Left forelimb (tissue), 1 donor: ENCODE measurements at regions not wholly inside any gene's neighbourhood (a gene's known extent, or its start where the extent isn't known, plus 50 kb on each side); places are given as distances from the start of the nearest gene placed in this dataset.
"Not testable (repeated sequence)": the region's sequence is repeated elsewhere in the genome, so short reads cannot be mapped to it uniquely, and the experiment has no call there.

Experiments used
- DNase-seq: peaks from one replicate; pipeline ENCODE4 v3.0.0-alpha.2; 2018; ENCODE audit warnings: low spot score

DNA sequence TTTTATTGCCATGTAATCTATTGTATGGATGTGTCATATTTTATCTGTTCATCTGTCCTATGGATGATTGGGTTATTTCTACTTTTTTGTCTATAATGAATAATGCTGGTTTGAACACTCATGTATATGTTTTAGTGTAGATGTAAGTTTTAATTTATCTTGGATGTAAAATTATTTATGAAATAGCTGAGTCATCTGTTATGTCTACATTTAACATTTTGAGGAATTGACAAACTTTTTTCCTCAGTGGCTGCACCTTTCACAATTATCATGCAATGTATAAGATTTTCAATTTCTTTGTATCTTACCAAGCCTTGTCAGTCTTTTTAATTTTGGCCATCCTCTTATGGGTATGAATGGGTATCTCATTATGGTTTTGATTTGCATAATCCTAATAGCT lies 666.4 kb downstream of the DIPK2A start:
- no peak for DNase-seq

DNA sequence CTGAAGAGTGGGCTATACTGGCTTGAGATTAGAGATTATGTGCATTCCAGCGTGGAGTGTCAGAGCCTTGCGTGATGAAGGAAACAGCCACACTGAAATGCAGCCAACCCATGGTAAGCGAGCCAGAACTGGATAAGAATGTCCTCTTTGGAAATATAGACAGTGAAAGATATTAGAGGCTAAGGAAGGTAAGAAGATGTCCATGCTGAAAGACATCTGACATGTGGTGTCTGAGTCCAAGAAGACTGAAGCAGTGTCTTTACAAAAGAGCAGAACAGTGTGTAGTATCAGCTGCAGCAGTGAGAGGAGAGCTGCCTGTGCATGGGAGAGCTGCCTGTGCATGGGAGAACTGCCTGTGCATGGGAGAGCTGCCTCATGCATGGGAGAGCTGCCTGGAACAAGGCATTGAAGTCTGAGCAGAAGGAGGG lies 672.2 kb downstream of the DIPK2A start:
- DNase-seq, result peak; percentile 64

DNA sequence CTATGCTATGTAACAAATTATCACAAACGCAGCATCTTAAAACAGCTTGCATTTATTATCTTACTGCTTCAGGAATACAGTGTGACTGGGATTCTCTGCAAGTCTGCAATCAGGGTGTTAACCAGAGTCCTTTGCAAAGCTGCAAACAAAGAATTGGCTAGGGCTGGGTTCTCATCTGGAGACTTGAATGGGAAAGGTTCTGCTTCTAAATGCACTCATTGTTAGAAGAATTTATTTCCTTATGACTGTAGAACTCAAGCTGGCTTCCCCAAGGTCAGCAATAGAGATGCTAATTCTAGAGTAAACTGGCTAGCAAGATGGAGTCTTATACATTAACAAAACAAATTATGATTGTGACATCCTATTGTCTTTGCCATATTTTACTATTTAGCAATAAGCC lies 673.7 kb downstream of the DIPK2A start:
- no peak for DNase-seq

DNA sequence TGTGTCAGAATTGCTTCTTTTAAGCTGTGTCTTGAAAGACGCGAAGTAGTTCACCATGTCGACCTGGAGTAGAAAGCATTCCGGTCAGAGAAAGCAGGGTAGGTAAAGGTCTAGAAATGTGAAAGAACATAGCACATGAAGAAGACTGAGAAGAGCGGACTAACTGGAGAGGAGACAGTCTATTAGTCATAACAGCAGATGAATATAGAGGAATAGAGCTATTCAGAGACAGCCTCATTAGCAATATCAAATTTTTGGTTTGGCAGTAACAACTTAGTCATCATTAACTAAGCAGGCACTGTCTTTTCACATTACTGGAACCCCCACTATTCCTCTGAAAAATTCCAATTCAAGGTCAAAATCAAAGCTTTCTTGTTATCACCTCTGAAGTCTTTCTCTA lies 678.8 kb downstream of the DIPK2A start:
- no peak for DNase-seq

DNA sequence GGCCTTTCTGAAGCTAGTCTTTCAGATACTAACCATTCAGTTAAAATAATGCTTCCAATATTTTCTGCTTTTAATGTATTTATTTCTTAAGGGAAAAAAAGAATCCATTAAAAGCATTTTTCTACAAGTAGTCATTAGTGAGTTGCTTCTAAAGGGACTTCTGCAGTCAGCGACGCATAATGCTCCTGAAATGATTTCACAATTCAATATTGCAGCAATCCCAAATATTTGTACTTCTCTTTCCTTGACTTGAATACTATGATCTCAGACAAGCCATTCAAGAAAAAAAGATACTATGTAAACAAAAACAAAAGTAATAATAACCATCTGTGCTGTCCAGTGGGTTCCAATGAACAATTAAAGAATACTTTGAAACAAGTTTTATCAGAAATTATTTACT lies 681.0 kb downstream of the DIPK2A start:
- no peak for DNase-seq

DNA sequence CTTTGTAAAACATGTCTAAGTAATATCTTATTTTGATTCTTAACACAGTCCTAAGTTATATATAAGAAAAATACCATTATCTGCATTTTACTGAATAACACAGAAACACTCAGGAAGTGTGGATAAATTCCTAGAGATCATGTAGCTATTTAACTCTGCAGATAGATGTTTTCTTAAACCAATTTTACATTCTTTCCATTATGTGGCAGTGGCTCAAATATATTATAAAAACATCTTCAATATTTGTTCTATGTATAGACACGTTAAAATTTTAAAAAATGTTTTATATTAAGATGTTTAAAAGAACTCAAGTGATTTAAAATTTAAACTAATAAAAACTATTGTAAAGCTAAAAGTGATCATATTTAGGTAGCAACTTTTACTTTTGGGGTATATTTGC lies 683.8 kb downstream of the DIPK2A start:
- no peak for DNase-seq

DNA sequence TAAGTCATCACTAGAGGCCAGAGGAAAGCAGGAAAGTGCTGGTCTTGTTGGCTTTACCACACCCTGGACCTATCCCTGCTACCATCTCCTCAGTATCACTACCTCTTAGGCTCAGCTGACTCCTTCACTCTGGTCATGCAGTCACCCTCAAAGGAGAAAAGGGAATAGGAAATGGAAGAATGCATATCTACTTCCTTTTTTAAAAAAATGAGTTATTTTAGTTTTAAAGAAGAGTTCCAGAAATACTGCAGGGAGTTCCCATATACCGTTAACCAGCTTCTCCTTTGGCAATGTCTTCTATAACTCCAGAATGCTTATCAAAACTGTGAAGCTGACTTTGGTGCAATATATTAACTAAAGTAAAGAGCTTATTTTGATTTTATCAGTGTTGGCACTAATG lies 688.6 kb downstream of the DIPK2A start:
- DNase-seq, result no peak

DNA sequence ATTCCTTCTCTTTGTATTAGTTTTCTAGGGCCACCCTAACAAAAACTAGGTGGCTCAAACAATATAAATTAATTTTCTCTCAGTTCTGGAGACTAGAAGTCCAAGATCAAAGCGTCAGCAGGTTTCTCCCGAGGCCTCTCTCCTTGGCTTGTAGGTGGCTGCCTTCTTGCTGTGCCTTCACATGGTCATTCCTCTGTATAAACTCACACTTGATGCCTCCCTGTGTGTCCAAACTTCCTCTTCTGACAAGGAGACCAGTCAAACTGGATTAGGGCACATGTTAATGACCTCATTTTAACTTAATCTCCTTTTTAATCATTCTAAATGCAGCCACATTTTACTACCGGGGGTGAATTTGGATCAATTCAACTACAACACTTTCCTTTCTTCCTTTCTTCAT lies 691.1 kb downstream of the DIPK2A start:
- no peak for DNase-seq

DNA sequence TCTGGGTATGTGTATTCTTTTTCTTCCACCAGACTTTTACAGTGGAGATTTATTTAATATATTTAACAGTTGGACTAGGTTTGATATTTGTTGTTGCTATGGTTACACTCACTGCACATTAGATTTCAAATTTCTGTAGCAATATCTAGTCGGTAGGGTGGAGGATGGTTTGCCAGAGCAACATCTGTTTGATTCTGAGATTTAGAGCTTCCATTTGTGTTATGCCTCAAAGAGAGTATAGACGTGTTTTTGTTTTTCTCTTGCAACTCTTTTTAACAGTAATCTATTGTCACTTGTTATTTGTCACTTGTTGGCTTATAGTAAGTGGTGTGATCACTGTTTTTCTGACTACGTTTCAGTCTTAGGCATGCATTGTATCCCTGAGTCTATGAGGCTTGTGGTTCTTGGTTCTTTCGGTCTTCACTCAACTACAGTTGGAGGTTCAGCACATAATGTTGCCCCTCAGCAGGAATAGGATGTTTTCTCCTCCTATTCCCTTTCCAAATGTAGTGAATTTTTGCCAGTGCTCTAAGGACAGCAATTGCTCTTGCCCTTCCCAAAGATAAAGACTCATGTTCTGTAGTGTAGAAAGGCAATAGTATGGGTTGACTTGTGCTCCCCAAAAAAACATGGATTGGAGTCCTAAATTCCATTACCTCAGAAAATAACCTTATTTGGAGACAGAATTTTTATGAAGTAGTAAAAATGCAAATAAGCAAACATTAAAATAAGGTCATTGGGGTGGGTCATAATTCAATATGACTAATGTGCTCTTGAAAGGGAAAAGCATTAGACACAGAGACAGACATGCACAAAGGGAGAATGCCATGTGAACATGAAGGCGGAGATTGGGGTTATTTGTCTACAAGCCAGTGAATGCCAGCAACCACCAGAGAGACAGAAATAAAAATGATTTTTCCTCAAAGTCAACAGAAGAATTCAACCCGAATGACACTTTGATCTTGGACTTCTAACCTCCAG lies 692.1 kb downstream of the DIPK2A start:
- DNase-seq, result no peak

DNA sequence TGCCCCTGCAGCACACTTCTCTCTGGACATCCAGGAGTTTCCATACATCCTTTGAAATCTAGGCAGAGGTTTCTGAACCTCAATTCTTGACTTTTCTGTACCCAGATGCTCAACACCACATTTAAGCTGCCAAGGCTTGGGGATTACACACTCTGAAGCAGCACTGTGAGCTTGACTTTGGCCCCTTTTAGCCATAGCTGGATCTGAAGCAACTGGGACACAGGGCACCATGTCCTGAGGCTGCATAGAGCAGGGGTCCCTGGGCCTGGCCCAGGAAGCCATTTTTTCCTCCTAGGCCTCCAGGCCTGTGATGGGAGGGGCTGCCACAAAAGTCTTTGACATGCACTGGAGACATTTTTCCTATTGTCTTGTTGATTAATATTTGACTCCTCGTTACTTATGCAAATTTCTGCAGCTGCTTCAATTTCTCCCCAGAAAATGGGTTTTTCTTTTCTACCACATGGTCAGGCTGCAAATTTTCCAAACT lies 694.0 kb downstream of the DIPK2A start:
- no peak for DNase-seq

DNA sequence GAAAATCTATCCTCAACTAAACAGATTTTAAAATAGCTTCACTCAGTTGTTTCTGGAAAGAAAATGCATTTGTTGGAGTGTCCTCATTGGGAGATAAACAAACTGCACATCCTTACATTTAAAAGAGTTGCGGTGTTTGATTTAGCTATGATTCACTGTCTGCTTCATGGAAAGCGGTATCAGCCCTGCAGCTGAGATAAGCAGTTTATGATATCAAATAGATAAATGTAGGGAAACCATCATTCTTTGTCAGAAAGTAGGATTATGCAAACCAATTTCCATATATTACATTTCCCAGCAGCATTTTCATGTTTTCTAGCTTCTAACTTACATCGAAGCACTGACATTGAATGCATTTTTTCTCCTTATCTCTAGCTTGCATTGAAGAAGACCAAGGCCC lies 698.9 kb downstream of the DIPK2A start:
- no peak for DNase-seq

DNA sequence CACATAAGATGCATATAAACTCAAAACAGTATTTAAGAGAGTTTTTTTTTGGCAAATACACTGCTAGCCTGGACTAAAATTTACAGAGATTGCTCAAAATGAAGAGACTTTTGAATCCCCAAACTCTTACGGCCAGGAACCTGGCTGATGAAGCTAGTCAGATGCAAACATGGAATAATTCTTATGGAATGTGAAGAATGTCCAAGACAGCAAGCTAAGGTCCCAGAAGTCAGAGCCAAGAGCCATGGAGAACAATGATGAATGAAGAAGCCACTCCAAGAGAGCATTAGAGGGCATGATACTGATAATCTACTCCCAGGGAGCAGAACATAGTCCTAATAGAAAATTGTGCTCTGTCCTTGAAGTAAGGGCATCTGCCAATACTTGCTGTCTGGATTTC lies 705.5 kb downstream of the DIPK2A start:
- DNase-seq, result no peak

DNA sequence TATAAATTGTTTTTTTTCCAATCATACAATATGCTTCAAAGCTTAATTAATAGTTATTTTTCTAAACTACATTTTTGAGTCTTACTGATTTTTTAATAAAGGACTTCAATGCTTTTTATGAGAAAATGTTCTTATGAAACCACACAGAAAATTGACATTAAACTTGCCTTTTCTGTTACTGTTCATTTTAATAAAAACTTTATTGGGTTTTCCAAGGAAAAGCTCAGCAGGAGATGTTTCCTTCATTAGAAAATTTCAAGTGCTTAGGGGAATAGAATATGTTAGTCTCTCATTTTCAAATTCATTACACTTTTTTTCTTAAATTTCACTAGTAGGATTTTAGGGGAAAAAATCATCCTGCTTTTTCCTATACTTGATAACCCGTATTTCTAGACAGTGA lies 711.4 kb downstream of the DIPK2A start:
- DNase-seq, result no peak

DNA sequence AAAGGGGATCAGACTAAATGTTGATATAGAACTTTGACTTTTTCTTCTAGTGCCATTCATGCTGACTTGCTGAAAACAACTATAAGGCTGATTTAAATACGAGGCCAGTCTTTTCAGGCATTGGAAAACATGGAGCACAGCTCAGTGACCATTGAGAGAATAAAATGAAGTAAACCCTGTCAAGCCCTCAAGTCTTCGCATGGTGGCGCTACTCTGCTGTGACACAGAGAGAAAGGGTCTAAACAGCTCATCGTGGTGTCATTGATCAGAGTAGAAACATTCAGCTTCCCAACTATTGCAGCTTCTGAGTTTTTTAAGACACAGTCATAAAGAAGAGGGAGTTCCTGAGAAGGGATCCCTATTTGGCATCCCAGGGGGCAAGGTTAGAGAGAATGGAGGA lies 716.2 kb downstream of the DIPK2A start:
- DNase-seq, result no peak

DNA sequence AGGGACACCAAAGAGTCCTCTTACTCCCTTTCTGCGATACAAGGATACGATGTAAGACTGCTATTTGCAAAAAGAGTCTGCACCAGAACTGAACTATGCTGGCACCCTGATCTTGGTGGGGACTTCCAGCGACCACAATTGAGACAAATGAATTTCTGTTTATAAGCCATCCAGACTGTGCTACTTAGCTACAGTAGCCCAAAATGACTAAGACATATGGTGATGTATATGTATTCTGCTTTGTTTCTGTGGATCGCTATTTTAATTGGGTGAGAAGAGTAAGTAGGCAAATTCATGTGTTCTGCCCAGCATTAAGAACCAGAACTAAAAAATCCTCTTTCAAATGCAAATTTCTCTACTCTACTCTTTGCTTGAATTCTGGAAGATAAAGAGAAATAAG lies 720.9 kb downstream of the DIPK2A start:
- DNase-seq, result no peak

DNA sequence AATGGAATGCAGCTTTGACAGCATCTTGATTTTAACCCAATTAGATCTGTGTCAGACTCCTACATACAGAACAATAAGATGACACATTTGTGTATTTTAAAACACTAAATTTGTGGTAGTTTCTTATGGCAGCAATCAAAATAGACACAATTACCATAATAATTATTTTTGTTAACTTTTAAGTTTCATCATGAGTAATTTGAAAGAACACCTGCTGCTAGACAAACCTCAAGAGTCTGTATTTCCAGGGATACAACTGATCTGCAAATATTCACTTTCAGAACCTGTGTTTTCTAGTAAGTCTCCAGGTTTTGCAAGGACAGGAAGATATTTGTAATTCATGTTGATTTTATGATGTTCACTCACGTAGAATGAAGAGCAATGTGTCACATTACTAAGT lies 736.8 kb downstream of the DIPK2A start:
- no peak for DNase-seq

DNA sequence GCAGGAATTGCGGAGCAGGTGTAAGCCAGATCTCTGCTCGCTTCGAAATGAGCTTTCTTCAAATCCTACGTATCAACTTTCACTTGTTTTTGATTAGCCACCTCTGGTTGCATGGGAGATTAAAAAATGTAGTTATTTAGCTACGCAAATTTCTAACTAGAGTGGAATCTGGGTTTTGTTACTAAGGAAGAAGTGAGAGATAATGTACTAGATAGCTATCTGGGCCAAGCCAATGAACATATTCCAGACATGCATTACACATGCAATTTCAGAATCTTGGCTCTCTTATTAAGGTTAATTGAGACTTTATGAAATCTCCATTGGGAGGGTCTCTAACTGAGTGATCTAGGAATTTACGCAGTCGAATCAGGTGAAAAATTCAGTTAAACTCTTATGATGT lies 765.7 kb downstream of the DIPK2A start:
- no peak for DNase-seq

DNA sequence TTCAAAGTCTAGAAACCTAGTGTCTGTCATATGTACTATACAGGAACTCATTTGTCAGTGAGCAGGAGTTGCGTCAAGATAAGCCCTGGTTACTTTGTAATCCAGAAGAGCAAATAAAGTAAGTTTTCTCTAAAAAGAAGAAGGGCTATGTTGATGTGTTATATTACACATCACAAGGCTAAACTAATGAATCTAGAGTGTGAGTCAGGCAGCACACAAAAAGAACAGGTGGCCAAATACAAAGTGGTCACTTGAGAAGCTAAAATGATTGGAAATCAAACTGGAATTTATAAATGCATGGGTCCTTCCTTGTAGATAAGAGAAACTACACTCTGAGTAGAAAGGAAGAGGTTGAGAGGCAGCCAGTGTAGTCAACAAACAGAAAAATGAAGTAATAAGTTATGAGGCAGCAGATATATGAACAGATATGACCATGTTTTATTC lies 771.6 kb downstream of the DIPK2A start:
- DNase-seq, result no peak

DNA sequence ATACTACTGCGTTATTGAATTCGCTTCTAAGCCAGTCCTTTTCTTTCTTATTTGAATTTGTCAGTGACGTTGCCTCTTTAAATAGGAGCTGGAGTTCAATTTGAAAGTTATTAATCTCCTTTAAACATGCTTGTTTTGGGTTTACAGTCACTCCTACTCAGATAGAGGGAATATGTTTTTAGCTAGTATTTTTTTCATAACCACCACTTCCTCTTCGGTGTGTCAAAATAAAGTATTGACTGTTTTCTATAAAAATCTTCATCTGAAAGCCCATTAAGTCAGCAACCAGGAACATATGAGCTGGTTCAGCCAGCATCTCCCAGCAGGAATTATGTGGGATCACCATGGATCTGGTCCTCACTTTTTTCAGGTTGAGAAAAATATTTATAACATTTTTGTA lies 772.9 kb downstream of the DIPK2A start:
- no peak for DNase-seq

DNA sequence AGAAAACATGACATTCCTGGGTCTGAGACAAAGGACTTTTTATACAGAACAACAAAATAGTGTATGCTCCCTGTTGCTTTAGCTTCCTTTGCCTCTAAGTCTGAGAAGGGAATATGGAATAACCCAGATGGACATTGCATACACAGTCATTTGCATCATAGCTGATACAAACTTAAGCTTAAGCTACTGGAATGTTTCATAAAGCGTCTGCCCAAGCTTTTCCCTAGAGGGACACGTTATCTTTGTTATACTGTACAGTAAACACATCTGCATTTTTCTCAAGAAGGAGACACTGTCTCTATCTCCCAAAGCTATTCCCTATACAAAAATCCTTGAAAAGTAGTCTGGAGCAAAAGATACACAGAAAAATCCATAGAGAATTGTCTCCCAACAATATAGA lies 775.0 kb downstream of the DIPK2A start:
- DNase-seq, result no peak

DNA sequence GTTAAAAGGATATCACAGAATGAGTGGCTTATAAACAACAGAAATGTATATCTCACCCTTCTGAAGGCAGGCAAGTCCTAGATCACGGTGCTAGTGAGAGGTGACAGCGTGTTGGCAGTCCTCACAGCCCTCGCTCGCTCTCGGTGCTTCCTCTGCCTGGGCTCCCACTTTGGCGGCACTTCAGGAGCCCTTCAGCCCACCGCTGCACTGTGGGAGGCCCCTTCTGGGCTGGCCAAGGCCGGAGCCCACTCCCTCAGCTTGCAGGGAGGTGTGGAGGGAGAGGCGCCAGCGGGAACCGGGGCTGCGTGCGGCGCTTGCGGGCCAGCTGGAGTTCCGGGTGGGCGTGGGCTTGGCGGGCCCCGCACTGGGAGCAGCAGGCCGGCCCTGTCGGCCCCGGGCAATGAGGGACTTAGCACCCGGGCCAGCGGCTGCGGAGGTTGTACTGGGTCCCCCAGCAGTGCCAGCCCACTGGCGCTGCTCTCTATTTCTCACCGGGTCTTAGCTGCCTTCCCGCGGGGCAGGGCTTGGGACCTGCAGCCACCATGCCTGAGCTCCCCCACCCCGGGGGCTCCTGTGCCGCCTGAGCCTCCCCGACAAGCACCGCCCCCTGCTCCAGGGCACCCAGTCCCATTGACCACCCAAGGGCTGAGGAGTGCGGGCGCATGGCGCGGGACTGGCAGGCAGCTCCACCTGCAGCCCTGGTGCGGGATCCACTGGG lies 778.1 kb downstream of the DIPK2A start:
- not testable (repeated sequence) for DNase-seq

DNA sequence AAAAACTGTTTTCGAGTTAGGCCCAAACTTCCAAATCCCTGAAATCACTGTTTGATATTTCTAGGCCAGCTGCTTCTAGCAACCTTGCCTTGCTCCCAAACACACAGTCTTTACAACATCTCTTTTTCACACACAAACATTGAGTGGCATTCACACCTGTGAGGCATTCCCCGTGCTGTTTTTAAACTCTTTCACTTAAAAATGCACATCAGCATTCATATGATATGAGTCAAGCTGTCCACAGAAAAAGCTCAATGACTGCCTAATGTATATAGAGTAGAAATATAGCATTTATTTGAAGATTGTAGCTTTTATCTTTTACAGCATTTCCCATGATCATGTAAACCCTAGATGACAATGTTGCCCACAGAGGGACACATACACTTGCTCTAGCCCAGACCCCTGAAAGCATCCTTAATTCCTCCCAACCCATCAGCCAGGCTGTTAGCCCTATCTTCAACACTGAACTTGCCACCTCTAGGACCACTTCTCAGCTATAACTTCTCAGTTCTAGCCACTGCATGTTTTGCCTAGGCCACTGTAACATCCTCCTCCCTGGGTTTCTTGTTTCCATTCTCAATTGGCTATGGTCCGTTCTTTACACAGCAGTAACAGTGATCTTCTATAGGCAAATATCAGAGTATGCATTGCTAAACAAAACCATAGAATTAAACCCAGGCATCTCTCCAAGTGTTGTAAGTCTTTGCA lies 782.6 kb downstream of the DIPK2A start:
- DNase-seq, result no peak
